PC-9 (cell line): ENCODE measurements at regions not wholly inside any gene's neighbourhood (a gene's known extent, or its start where the extent isn't known, plus 50 kb on each side); places are given as distances from the start of the nearest gene placed in this dataset.

Experiments
- CTCF ChIP-seq: fragments of 200-600 bp; sonication (generic); conservative IDR thresholded peaks from 2 replicates; pipeline ENCODE4 v1.6.1; 2017; ENCODE audit warnings: mixed run types, antibody characterized with exemption, mild to moderate bottlenecking, moderate library complexity
- EZH2 ChIP-seq: fragments of 200-600 bp; sonication (generic); IDR thresholded peaks from 2 replicates; pipeline ENCODE4 v1.8.0; 2017; ENCODE audit warnings: antibody characterized with exemption, low read depth

- TF ChIP-seq EZH2, result no peak
- no peak for TF ChIP-seq CTCF
Observed at GRCh38 chrX:120761810-120762209, 113.9 kb downstream of the CT47B1 start.
